ENCODE measurements at regions not wholly inside any gene's neighbourhood (a gene's known extent, or its start where the extent isn't known, plus 50 kb on each side); places are given as distances from the start of the nearest gene placed in this dataset.

- TF ChIP-seq CHD2 (IDR thresholded peaks at IDR 0.05; ENCODE audit: borderline replicate concordance, low read depth, low read length) (no peak), SP1 (IDR thresholded peaks at IDR 0.05; ENCODE audit: low read depth, low read length) (no peak), SREBF1 (IDR thresholded peaks at IDR 0.05; ENCODE audit: low read length) (no peak)
Observed at GRCh38 chr10:21171197-21171935, 274.3 kb upstream of the NEBL start (continued).

GRCh38 chr10:21170216-21170615 lies 273.1 kb upstream of the NEBL start:
- POLR2A ChIA-PET, result no interaction called here
- H3K4me1 ChIP-seq (ENCODE audit: control insufficient read depth, insufficient read depth, low read length), result no peaks in the 10 kb centered on the region
- ATAC-seq (no peak), DNase-seq (ENCODE audit: low read depth, low spot score) (no peak), FAIRE-seq (no peak)
- WGBS (ENCODE audit: insufficient coverage, insufficient replicate concordance, low lambda C conversion rate, missing lambda C conversion rate), result 1% methylated on average over 5 of the region's 5 CpGs
- no peak overlapping the region for H3K27ac ChIP-seq (ENCODE audit: control insufficient read depth, insufficient read depth)
- H3K36me3 ChIP-seq (ENCODE audit: control insufficient read depth in 2 of 2, insufficient read depth in 2 of 2, low read length in 1 of 2), result no peaks in the 10 kb centered on the region
- CTCF ChIA-PET, result no interaction called here
- peaks cover 2 to 12% of the 10 kb centered on the region in 2 experiments for H3K27me3 ChIP-seq (replicated peaks in 1 of 2; ENCODE audit: control insufficient read depth in 2 of 2, insufficient read depth in 2 of 2, low read length in 1 of 2)
- no TSS peak for BruUV-seq (replicated peaks)
- no peak overlapping the region for H3K9ac ChIP-seq (ENCODE audit: control insufficient read depth, insufficient read depth, low read length)
- RAD21 ChIA-PET (ENCODE audit: unreplicated experiment), result no interaction called here
- intact Hi-C loops (cut with micrococcal nuclease; ENCODE audit: unreplicated experiment) (no loop called here), in situ Hi-C loops (cut with MboI) (no loop called here)
- no peak overlapping the region for H3K4me3 ChIP-seq
- H3K79me2 ChIP-seq (ENCODE audit: control insufficient read depth, insufficient read depth, low read length), result no peaks in the 10 kb centered on the region
- H3K4me2 ChIP-seq (ENCODE audit: control insufficient read depth, insufficient read depth), result no peak overlapping the region
- no peaks in the 10 kb centered on the region for H4K20me1 ChIP-seq (ENCODE audit: control insufficient read depth, insufficient read depth)
- no peaks in the 10 kb centered on the region for H3K9me3 ChIP-seq (replicated peaks; ENCODE audit: control insufficient read depth, insufficient read depth, low read length)
- SMC1A ChIA-PET (ENCODE audit: uncharacterized antibody, unreplicated experiment), result interaction anchor here (0.7 kb wide), 1 partner anchor 565 kb away, joined by 3 read pairs; no protein-coding TSS in a partner anchor
- H2AFZ ChIP-seq (ENCODE audit: control insufficient read depth, low read depth, low read length), result no peak overlapping the region
- TF ChIP-seq ZNF592 (IDR thresholded peaks at IDR 0.05) (no peak), USF2 (IDR thresholded peaks at IDR 0.05; ENCODE audit: borderline replicate concordance, low read depth, low read length) (no peak), JUND (IDR thresholded peaks at IDR 0.05; ENCODE audit: low read depth, low read length) (no peak), PKNOX1 (IDR thresholded peaks at IDR 0.05) (no peak), SKIL (IDR thresholded peaks at IDR 0.05; ENCODE audit: low read depth, poor library complexity, severe bottlenecking) (no peak), RAD51 (IDR thresholded peaks at IDR 0.05) (no peak), NKRF (conservative IDR thresholded peaks at IDR 0.05) (no peak), SMAD5 (IDR thresholded peaks at IDR 0.05; ENCODE audit: low read depth) (no peak), BCL11A (IDR thresholded peaks at IDR 0.05; ENCODE audit: low read depth, low read length) (no peak)
